ENCODE measurements at regions not wholly inside any gene's neighbourhood (a gene's known extent, or its start where the extent isn't known, plus 50 kb on each side); places are given as distances from the start of the nearest gene placed in this dataset.
A peak's percentile ranks its signal among the peaks of the same experiment; 100 is the strongest.

GRCh38 chr4:133594390-133595207, 445.5 kb downstream of the PCDH10 start (continued):
- TF ChIP-seq ARID4B (CRISPR knock-in tag; IDR thresholded peaks at IDR 0.05; ENCODE audit: borderline replicate concordance) (no peak), NFYB (CRISPR knock-in tag; conservative IDR thresholded peaks at IDR 0.05; ENCODE audit: low read depth) (no peak), ZNF512 (CRISPR knock-in tag; IDR thresholded peaks at IDR 0.05; ENCODE audit: borderline replicate concordance) (no peak), E2F4 (CRISPR knock-in tag; IDR thresholded peaks at IDR 0.05; ENCODE audit: borderline replicate concordance, low read depth) (no peak), FOXJ3 (CRISPR knock-in tag; IDR thresholded peaks at IDR 0.05; ENCODE audit: borderline replicate concordance) (no peak)

GRCh38 chr4:133593764-133594163, 444.7 kb downstream of the PCDH10 start:
- peak overlapping the region; percentile 90 for H3K27ac Mint-ChIP-seq
- CTCF ChIA-PET, result interaction anchor here (1.2 kb wide), 1 partner anchor 9 kb away, joined by 6 read pairs; no protein-coding TSS in a partner anchor
- no peaks in the 10 kb centered on the region for H3K27me3 Mint-ChIP-seq (ENCODE audit: low read depth)
- H3K9me3 Mint-ChIP-seq, result peaks cover 16% of the 10 kb centered on the region; the same call in 1 of the 2 replicates
- peaks cover 64% of the 10 kb centered on the region for H3K4me1 Mint-ChIP-seq
- ATAC-seq, result peak; percentile 27
- no peak for DNase-seq (ENCODE audit: low spot score)
- TF ChIP-seq TCF7 (CRISPR knock-in tag; IDR thresholded peaks at IDR 0.05; ENCODE audit: low read depth) (no peak), ZNF121 (CRISPR knock-in tag; IDR thresholded peaks at IDR 0.05) (no peak), RORB (CRISPR knock-in tag; IDR thresholded peaks at IDR 0.05) (no peak), IRF1 (CRISPR knock-in tag; IDR thresholded peaks at IDR 0.05) (no peak), NR1H2 (CRISPR knock-in tag; IDR thresholded peaks at IDR 0.05) (no peak)
- H3K4me3 Mint-ChIP-seq, result peak overlapping the region; percentile 28
- H3K36me3 Mint-ChIP-seq, result peaks cover 4% of the 10 kb centered on the region; the same call in 1 of the 2 replicates
- POLR2A ChIA-PET, result no interaction called here

GRCh38 chr4:133592591-133592990, 443.5 kb downstream of the PCDH10 start:
- TF ChIP-seq PRDM15 (CRISPR knock-in tag; IDR thresholded peaks at IDR 0.05) (no peak), FOXP1 (CRISPR knock-in tag; IDR thresholded peaks at IDR 0.05; ENCODE audit: borderline replicate concordance) (no peak), ZNF317 (CRISPR knock-in tag; IDR thresholded peaks at IDR 0.05; ENCODE audit: borderline replicate concordance, low read depth) (no peak)
- ATAC-seq (peak; percentile 61), DNase-seq (ENCODE audit: low spot score) (no peak)
- peaks cover 4% of the 10 kb centered on the region; the same call in 1 of the 2 replicates for H3K27me3 Mint-ChIP-seq (ENCODE audit: low read depth)
- H3K9me3 Mint-ChIP-seq, result peaks cover 20% of the 10 kb centered on the region
- peaks cover 9% of the 10 kb centered on the region; the same call in 1 of the 2 replicates for H3K36me3 Mint-ChIP-seq
- ChIA-PET POLR2A (no interaction called here), CTCF (interaction anchor here (1.2 kb wide), 1 partner anchor 8 kb away, joined by 6 read pairs; no protein-coding TSS in a partner anchor)
- H3K4me3 Mint-ChIP-seq, result no peak overlapping the region
- peaks cover 57% of the 10 kb centered on the region for H3K4me1 Mint-ChIP-seq
- peak overlapping the region; percentile 60; the same call in 1 of the 2 replicates for H3K27ac Mint-ChIP-seq

All from WTC11 (cell line).